ENCODE measurements at regions not wholly inside any gene's neighbourhood (a gene's known extent, or its start where the extent isn't known, plus 50 kb on each side); places are given as distances from the start of the nearest gene placed in this dataset.

DNA sequence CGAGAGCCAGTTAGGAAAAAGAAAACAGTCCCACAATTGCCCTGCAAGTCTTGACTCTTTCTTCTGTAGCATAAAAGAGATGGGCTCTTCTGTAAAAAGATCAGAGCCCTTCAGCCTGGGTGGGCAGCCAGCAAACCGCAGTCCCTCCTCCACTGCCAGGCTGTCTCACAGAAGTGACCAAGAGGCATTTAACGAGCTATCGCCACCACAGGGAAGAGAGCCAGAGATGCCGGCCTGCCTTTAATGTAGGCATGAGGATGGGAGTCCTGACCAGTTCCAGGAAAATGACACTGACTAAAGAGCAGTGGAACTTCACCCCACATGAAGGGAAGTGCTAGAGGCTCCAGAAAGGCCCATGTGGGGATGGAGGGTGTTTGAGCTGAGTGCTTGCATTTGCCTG, 264.6 kb downstream of the NDUFS4 start:
- TF ChIP-seq, protein P1, sequence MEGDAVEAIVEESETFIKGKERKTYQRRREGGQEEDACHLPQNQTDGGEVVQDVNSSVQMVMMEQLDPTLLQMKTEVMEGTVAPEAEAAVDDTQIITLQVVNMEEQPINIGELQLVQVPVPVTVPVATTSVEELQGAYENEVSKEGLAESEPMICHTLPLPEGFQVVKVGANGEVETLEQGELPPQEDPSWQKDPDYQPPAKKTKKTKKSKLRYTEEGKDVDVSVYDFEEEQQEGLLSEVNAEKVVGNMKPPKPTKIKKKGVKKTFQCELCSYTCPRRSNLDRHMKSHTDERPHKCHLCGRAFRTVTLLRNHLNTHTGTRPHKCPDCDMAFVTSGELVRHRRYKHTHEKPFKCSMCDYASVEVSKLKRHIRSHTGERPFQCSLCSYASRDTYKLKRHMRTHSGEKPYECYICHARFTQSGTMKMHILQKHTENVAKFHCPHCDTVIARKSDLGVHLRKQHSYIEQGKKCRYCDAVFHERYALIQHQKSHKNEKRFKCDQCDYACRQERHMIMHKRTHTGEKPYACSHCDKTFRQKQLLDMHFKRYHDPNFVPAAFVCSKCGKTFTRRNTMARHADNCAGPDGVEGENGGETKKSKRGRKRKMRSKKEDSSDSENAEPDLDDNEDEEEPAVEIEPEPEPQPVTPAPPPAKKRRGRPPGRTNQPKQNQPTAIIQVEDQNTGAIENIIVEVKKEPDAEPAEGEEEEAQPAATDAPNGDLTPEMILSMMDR (IDR thresholded peaks at IDR 0.05): no peak
- intact Hi-C loops (cut with micrococcal nuclease): no loop called here
- no peak overlapping the region for H3K27ac Mint-ChIP-seq
- no peaks in the 10 kb centered on the region for H3K36me3 Mint-ChIP-seq (ENCODE audit: low read depth)
- no peaks in the 10 kb centered on the region for H3K9me3 Mint-ChIP-seq
- no peaks in the 10 kb centered on the region for H3K4me1 Mint-ChIP-seq (ENCODE audit: low read depth)
- H3K4me3 Mint-ChIP-seq: no peak overlapping the region
- ChIA-PET POLR2A (interaction anchor here (0.7 kb wide), 1 partner anchor 35 kb away, joined by 4 read pairs; no protein-coding TSS in a partner anchor), CTCF (no interaction called here)
- DNase-seq: no peak
- no peaks in the 10 kb centered on the region for H3K27me3 Mint-ChIP-seq
- ATAC-seq: no peak

DNA sequence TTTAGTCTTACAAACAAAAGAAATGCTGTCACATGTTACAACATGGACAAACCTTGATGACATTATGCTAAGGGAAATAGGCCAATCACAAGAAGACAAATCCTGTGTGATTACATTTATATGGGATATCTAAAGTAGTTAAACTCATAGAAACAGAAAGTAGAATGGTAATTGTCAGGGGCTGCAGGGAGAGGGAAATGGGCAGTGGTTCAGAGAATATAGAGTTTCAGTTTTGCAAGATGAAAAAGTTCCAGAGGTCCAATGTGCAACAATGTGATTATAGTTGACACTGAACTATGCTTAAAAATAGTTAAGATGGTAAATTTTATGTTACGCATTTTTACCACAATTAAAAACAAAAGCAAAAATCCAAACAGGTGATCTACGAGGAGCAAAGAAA, 265.5 kb downstream of the NDUFS4 start:
- Mint-ChIP-seq H3K4me3 (no peak overlapping the region), H3K27me3 (no peaks in the 10 kb centered on the region), H3K36me3 (ENCODE audit: low read depth) (no peaks in the 10 kb centered on the region), H3K27ac (no peak overlapping the region), H3K9me3 (no peaks in the 10 kb centered on the region), H3K4me1 (ENCODE audit: low read depth) (no peaks in the 10 kb centered on the region)
- intact Hi-C loops (cut with micrococcal nuclease): no loop called here
- no peak for ATAC-seq
- ChIA-PET CTCF (interaction anchor here (0.6 kb wide), 1 partner anchor 29 kb away, joined by 3 read pairs; no protein-coding TSS in a partner anchor), POLR2A (no interaction called here)
- TF ChIP-seq, protein P1 (IDR thresholded peaks at IDR 0.05): no peak
- no peak for DNase-seq

DNA sequence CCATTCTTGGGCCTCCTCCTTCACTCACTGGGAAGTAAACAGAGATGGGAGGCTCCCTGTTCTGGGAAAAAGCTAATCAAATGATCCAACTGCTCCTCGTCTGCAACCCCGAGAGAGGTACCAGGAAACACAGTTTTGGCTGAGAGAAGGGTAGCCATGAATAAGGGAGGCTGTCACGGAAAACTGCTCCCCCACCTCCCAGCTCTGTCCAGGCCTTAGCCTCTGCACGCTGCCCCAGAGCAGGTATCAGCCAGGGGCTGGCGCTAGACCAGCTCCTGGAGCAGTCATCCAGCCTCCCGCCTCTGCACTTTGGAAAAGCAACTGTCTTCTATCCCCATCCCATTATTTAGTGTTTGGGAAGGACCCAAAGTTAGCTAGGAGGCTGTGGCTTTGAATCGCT, 266.1 kb downstream of the NDUFS4 start:
- no peaks in the 10 kb centered on the region for H3K4me1 Mint-ChIP-seq (ENCODE audit: low read depth)
- no peaks in the 10 kb centered on the region for H3K27me3 Mint-ChIP-seq
- TF ChIP-seq, protein P1 (IDR thresholded peaks at IDR 0.05): no peak
- intact Hi-C loops (cut with micrococcal nuclease): no loop called here
- POLR2A ChIA-PET: no interaction called here
- no peak overlapping the region for H3K27ac Mint-ChIP-seq
- ATAC-seq (no peak), DNase-seq (no peak)
- CTCF ChIA-PET: interaction anchor here (0.6 kb wide), 1 partner anchor 30 kb away, joined by 3 read pairs; no protein-coding TSS in a partner anchor
- peaks cover 1% of the 10 kb centered on the region for H3K9me3 Mint-ChIP-seq
- no peaks in the 10 kb centered on the region for H3K36me3 Mint-ChIP-seq (ENCODE audit: low read depth)
- H3K4me3 Mint-ChIP-seq: no peak overlapping the region

DNA sequence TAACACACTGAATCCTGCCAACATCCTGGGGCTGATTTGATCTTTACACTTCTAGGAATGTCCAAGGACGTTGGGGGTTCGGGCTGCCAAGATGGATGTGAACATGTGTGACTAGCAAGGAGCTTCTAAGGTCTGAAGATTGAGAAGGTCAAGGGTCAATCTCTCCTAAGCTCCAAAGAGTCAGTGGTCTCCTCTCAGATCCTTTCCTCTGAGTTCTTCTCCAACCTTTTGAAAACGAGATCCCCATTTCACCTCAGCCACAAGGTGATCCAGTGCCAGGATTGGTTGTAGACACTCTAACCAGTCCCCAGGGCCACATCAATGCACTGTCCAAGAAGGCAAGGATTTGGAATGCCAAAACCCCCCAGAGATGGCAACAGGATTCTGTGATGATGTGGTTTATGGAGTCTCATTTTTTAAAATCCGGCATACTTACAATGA, 266.8 kb downstream of the NDUFS4 start:
- no peak for DNase-seq
- H3K27me3 Mint-ChIP-seq: no peaks in the 10 kb centered on the region
- H3K36me3 Mint-ChIP-seq (ENCODE audit: low read depth): no peaks in the 10 kb centered on the region
- intact Hi-C loops (cut with micrococcal nuclease): no loop called here
- no peaks in the 10 kb centered on the region for H3K4me1 Mint-ChIP-seq (ENCODE audit: low read depth)
- TF ChIP-seq, protein P1 (IDR thresholded peaks at IDR 0.05): no peak
- ChIA-PET POLR2A (no interaction called here), CTCF (no interaction called here)
- ATAC-seq: no peak
- peaks cover 1% of the 10 kb centered on the region for H3K9me3 Mint-ChIP-seq
- no peak overlapping the region for H3K27ac Mint-ChIP-seq
- H3K4me3 Mint-ChIP-seq: no peak overlapping the region

DNA sequence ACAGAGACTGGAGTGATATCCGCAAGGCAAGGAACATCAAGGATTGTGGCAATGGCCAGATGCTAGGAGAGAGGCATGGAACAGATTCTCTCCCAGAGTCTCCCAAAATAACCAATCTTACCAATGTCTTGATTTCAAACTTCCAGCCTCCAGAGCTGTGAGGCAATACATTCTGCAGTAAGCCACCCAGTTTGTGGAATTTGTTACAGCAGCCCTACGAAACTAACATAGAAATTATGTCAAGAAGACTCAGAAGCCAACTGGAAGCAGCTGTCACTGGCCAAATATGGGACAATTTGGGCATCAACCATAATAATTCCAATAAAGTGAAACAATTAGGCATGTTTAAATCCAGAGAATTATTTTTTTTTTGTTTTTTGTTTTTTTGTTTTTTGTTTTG, 271.1 kb downstream of the NDUFS4 start:
- Mint-ChIP-seq H3K9me3 (peaks cover 1% of the 10 kb centered on the region), H3K36me3 (ENCODE audit: low read depth) (no peaks in the 10 kb centered on the region), H3K4me3 (no peak overlapping the region), H3K27ac (no peak overlapping the region), H3K4me1 (ENCODE audit: low read depth) (no peaks in the 10 kb centered on the region), H3K27me3 (no peaks in the 10 kb centered on the region)
- no peak for DNase-seq
- CTCF ChIA-PET: no interaction called here
- intact Hi-C loops (cut with micrococcal nuclease): no loop called here
- POLR2A ChIA-PET: no interaction called here
- no peak for ATAC-seq
- TF ChIP-seq, protein P1 (IDR thresholded peaks at IDR 0.05): no peak
